Right atrium auricular region (tissue), 2 donors: ENCODE measurements at regions not wholly inside any gene's neighbourhood (a gene's known extent, or its start where the extent isn't known, plus 50 kb on each side); places are given as distances from the start of the nearest gene placed in this dataset.

Source experiments
- DNase-seq: peaks from one replicate; pipeline ENCODE4 v3.0.0-alpha.2; 2019; ENCODE audit warnings: low spot score
- H3K27ac ChIP-seq, 2 donors: fragments of 200-600 bp; sonication (generic); 1 replicate in 1 of 2; 2 replicates in 1 of 2; pipeline ENCODE4 v1.5.1; 2016 to 2019
- H3K27me3 ChIP-seq, 2 donors: fragments of 200-600 bp; sonication (generic); one replicate each; pipeline versions ENCODE4 v1.5.1 to v1.6.0; 2017 to 2019
- H3K36me3 ChIP-seq: fragments of 200-600 bp; sonication (generic); one replicate; pipeline ENCODE4 v1.5.1; 2016
- H3K4me1 ChIP-seq, 2 donors: fragments of 200-600 bp; sonication (generic); one replicate each; pipeline versions ENCODE4 v1.5.1 to v1.6.0; 2017 to 2019
- H3K4me3 ChIP-seq, 2 donors: fragments of 200-600 bp; sonication (generic); 1 replicate in 1 of 2; 2 replicates in 1 of 2; pipeline ENCODE4 v1.5.1; 2017 to 2019; ENCODE audit warnings: mild to moderate bottlenecking in 1 of 2, moderate library complexity in 1 of 2
- H3K9me3 ChIP-seq, 2 donors: fragments of 200-600 bp; sonication (generic); one replicate each; pipeline ENCODE4 v1.5.1; 2019
- TF ChIP-seq, protein P1 (sequence below), 2 donors: fragments of 200-600 bp; sonication (generic); IDR thresholded peaks; one replicate each; pipeline ENCODE4 v1.5.1; 2019; ENCODE audit warnings: antibody characterized with exemption in 2 of 2

DNA sequence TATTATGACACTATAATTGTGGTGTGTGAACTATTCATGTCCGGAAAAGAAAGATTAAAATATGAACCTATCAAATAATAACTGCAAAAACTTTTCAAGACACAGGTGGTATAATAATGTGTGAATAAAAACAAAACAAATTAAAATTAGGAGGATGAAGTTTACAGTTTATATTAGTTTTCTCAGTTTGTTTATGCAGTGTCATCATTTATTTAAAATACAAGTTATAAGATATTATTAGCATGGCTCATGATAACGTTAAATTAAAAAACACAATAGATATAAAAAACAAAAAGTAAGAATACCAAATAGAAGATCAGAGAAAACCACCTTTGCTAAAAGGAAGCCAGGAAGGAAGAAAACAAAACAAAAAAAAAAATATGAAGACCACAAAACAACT, 963.8 kb upstream of the ALCAM start:
- DNase-seq, result no peak
- no peaks in the 10 kb centered on the region for H3K27me3 ChIP-seq

GRCh38 chr3:104411757-104412156, 955.0 kb upstream of the ALCAM start:
- TF ChIP-seq, protein P1, sequence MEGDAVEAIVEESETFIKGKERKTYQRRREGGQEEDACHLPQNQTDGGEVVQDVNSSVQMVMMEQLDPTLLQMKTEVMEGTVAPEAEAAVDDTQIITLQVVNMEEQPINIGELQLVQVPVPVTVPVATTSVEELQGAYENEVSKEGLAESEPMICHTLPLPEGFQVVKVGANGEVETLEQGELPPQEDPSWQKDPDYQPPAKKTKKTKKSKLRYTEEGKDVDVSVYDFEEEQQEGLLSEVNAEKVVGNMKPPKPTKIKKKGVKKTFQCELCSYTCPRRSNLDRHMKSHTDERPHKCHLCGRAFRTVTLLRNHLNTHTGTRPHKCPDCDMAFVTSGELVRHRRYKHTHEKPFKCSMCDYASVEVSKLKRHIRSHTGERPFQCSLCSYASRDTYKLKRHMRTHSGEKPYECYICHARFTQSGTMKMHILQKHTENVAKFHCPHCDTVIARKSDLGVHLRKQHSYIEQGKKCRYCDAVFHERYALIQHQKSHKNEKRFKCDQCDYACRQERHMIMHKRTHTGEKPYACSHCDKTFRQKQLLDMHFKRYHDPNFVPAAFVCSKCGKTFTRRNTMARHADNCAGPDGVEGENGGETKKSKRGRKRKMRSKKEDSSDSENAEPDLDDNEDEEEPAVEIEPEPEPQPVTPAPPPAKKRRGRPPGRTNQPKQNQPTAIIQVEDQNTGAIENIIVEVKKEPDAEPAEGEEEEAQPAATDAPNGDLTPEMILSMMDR (IDR thresholded peaks at IDR 0.05), result no peak
- no peak overlapping the region for H3K4me3 ChIP-seq

More for the DNA sequence above, 963.8 kb upstream of the ALCAM start:
- Histone ChIP-seq H3K27ac (no peak overlapping the region), H3K36me3 (no peaks in the 10 kb centered on the region), H3K4me1 (no peaks in the 10 kb centered on the region), H3K4me3 (no peak overlapping the region), H3K9me3 (peaks cover 0 to 7% of the 10 kb centered on the region in 2 donors)
- TF ChIP-seq, protein P1 (IDR thresholded peaks at IDR 0.05), result no peak

GRCh38 chr3:104412608-104413580, 953.8 kb upstream of the ALCAM start:
- no peak overlapping the region for H3K27ac ChIP-seq
- no peak overlapping the region for H3K4me3 ChIP-seq
- no peaks in the 10 kb centered on the region for H3K9me3 ChIP-seq
- no peak for DNase-seq
- no peaks in the 10 kb centered on the region for H3K36me3 ChIP-seq
- no peaks in the 10 kb centered on the region for H3K27me3 ChIP-seq
- no peaks in the 10 kb centered on the region for H3K4me1 ChIP-seq
- TF ChIP-seq, protein P1 (IDR thresholded peaks at IDR 0.05), result no peak

More at GRCh38 chr3:104411757-104412156, 955.0 kb upstream of the ALCAM start:
- Histone ChIP-seq H3K9me3 (no peaks in the 10 kb centered on the region), H3K4me1 (no peaks in the 10 kb centered on the region), H3K27me3 (no peaks in the 10 kb centered on the region), H3K36me3 (no peaks in the 10 kb centered on the region), H3K27ac (no peak overlapping the region)
- DNase-seq, result no peak

DNA sequence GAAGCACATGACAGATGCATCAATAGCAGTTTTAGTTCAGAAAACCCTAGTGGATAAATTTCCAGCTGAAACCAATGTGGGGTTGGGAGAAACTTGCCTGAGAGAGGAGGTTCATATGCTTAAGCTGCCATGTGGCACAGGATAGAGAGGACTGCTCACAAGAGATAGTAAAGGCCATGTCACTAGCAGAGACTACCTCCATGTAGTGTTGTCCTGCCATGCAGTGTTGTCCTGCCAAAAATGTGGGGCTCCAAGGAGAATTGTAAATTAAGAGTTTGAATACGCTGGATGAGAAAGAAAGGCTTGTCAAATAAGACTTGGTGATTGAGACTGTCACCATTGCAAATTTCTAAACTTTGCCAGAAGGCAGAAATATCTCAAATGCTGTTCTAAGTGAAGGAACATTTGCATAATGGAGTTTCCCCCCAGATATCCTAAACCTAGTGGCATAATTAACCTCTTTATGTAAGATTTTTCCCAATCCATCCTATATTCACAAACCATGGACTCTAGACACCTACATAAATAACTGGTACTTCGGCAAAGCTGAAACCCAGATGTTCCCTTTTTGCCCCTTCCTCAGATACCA, 938.3 kb upstream of the ALCAM start:
- no peak overlapping the region for H3K27ac ChIP-seq
- no peaks in the 10 kb centered on the region for H3K36me3 ChIP-seq
- H3K9me3 ChIP-seq, result peaks cover 0 to 8% of the 10 kb centered on the region in 2 donors
- TF ChIP-seq, protein P1 (IDR thresholded peaks at IDR 0.05), result no peak
- no peaks in the 10 kb centered on the region for H3K4me1 ChIP-seq
- no peak overlapping the region for H3K4me3 ChIP-seq
- no peaks in the 10 kb centered on the region for H3K27me3 ChIP-seq
- no peak for DNase-seq

DNA sequence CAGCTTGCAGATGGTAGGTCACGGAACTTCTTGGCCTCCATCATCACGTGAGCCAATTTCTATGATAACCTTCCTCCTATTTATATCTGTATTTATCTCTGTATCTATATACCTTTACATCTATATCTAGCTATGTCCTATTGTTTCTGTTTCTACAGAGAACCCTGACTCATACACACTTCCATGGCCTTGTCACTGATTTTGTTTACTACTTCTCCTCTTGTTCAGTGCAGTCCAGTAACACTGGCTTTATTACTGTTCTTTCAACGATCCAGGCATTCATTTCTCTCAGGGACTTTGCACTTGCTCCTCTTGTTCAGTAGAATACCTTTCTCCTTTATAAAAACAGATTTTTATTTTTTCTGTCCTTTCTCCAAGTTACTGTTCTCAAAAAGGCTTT, 937.0 kb upstream of the ALCAM start:
- DNase-seq, result no peak
- H3K9me3 ChIP-seq, result peaks cover 0 to 8% of the 10 kb centered on the region in 2 donors
- H3K4me1 ChIP-seq, result no peaks in the 10 kb centered on the region
- TF ChIP-seq, protein P1 (IDR thresholded peaks at IDR 0.05), result no peak
- H3K4me3 ChIP-seq, result no peak overlapping the region
- H3K27ac ChIP-seq, result no peak overlapping the region
- no peaks in the 10 kb centered on the region for H3K36me3 ChIP-seq
- no peaks in the 10 kb centered on the region for H3K27me3 ChIP-seq
